IgD-negative memory B cell (primary cell): ENCODE measurements at regions not wholly inside any gene's neighbourhood (a gene's known extent, or its start where the extent isn't known, plus 50 kb on each side); places are given as distances from the start of the nearest gene placed in this dataset.

Experiments
- H3K27ac Mint-ChIP-seq, 3 donors: one replicate each; pipeline ENCODE4 v1.8.0; 2020 to 2022; ENCODE audit warnings: mild to moderate bottlenecking in 3 of 3, mixed read lengths in 3 of 3, moderate library complexity in 1 of 3
- H3K27me3 Mint-ChIP-seq: one replicate; pipeline ENCODE4 v1.8.0; 2021; ENCODE audit warnings: mixed read lengths
- H3K36me3 Mint-ChIP-seq: one replicate; pipeline ENCODE4 v1.8.0; 2020; ENCODE audit warnings: mild to moderate bottlenecking, mixed read lengths
- H3K4me1 Mint-ChIP-seq, 3 donors: one replicate each; pipeline ENCODE4 v1.8.0; 2020 to 2022; ENCODE audit warnings: mixed read lengths in 3 of 3, mild to moderate bottlenecking in 1 of 3
- H3K4me3 Mint-ChIP-seq, 4 donors: one replicate each; pipeline ENCODE4 v1.8.0; 2020 to 2022; ENCODE audit warnings: mild to moderate bottlenecking in 4 of 4, mixed read lengths in 4 of 4, moderate library complexity in 3 of 4
- H3K9me3 Mint-ChIP-seq, 3 donors: one replicate each; pipeline ENCODE4 v1.8.0; 2020 to 2021; ENCODE audit warnings: mixed read lengths in 3 of 3, mild to moderate bottlenecking in 1 of 3

- no peak overlapping the region for H3K4me3 Mint-ChIP-seq
- peaks cover 0 to 2% (median 0%) of the 10 kb centered on the region in 3 donors for H3K4me1 Mint-ChIP-seq
- H3K9me3 Mint-ChIP-seq = peaks cover 0 to 7% (median 2%) of the 10 kb centered on the region in 3 donors
- H3K27ac Mint-ChIP-seq = no peak overlapping the region
- no peaks in the 10 kb centered on the region for H3K36me3 Mint-ChIP-seq
- H3K27me3 Mint-ChIP-seq = peaks cover 4% of the 10 kb centered on the region
Measured at GRCh38 chr10:35728341-35728740, 86.2 kb upstream of the FZD8 start.

DNA sequence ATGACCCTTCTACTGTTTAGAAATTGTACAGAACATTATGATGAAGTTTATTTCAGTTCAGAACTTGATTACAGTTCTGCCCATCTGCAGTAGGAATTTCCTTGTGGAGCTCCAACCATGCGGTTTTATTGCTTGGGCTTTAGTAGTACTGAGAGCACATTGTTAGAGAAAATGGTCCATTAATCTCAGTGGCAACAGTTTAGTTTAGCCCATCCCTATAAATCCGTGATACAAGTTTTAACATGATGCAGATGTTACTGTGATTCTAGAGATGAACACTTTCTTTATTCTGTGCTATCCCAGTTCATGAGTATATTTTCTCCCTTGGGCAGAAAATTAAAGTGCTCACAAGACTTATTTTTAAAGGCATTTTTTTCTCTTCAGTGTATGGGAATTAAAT lies 84.8 kb upstream of the FZD8 start:
- Mint-ChIP-seq H3K9me3 (peaks cover 0 to 2% (median 2%) of the 10 kb centered on the region in 3 donors), H3K27me3 (peaks cover 4% of the 10 kb centered on the region), H3K4me3 (no peak overlapping the region), H3K4me1 (peaks cover 0 to 2% (median 0%) of the 10 kb centered on the region in 3 donors), H3K36me3 (no peaks in the 10 kb centered on the region), H3K27ac (no peak overlapping the region)

DNA sequence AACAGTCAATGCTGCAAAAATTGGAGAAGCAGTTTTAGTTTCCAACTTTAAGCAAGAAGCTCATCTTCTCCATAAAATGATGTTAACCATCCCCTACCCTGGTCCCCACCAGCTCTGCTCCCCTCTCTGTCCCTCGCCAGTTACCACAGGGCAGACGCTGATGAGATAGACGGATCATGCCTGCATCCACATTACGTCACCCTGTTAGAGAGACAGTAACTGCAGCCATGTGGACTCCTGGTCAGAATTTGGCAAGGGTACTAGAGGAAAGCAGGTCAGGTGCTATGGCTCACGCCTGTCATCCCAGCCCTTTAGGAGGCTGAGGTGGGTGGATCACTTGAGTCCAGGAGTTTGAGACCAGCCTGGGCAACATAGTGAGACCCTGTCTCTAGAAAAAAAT lies 81.9 kb upstream of the FZD8 start:
- H3K27me3 Mint-ChIP-seq = peaks cover 4% of the 10 kb centered on the region
- no peaks in the 10 kb centered on the region for H3K36me3 Mint-ChIP-seq
- peaks cover 0 to 2% (median 0%) of the 10 kb centered on the region in 3 donors for H3K4me1 Mint-ChIP-seq
- no peak overlapping the region for H3K4me3 Mint-ChIP-seq
- H3K9me3 Mint-ChIP-seq = peaks cover 0 to 3% (median 2%) of the 10 kb centered on the region in 3 donors
- H3K27ac Mint-ChIP-seq = no peak overlapping the region

DNA sequence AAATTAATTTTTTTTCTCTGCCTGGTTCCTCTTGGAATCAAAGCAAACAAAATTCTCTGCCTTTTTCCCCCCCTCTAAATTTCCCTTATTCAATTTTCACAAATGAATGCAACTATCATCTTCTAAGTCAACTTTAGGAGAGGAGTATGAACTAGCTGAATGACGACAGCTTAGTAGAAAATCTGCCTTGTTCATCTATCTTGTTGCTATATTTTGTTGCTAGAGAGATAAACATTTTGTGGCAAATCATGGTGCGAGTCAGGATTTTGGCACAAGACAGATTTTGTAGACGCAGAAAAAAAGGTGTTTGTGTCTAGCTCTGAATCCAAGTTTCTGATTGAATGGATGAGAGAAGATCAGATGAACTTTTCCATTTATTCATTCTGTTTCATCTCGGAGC lies 81.0 kb upstream of the FZD8 start:
- H3K27me3 Mint-ChIP-seq = peaks cover 4% of the 10 kb centered on the region
- H3K36me3 Mint-ChIP-seq = no peaks in the 10 kb centered on the region
- H3K9me3 Mint-ChIP-seq = peaks cover 0 to 3% (median 2%) of the 10 kb centered on the region in 3 donors
- H3K27ac Mint-ChIP-seq = no peak overlapping the region
- H3K4me3 Mint-ChIP-seq = no peak overlapping the region
- peaks cover 0 to 2% (median 0%) of the 10 kb centered on the region in 3 donors for H3K4me1 Mint-ChIP-seq

DNA sequence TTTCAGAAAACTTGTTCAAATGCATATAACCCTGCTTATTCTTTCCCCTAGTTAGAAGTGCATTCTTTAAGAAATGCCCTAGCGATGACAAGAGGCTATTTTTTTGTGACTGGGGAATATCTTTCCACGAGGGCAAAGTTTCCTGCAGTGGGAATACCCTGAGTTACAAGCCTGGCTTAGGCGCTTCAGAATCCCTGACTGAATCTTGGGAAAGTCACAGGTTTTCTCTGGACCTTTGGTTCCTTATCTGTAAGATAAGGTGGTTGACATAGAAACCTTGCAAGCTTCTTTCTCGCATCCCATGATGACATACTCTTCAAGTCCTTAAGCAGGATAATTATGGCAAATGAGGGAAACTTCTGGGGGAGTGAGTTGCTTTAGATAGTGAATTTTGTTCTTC lies 80.5 kb upstream of the FZD8 start:
- Mint-ChIP-seq H3K27ac (no peak overlapping the region), H3K9me3 (peaks cover 0 to 3% (median 2%) of the 10 kb centered on the region in 3 donors), H3K4me1 (peaks cover 0 to 2% (median 0%) of the 10 kb centered on the region in 3 donors), H3K36me3 (no peaks in the 10 kb centered on the region), H3K27me3 (peaks cover 4% of the 10 kb centered on the region), H3K4me3 (no peak overlapping the region)

DNA sequence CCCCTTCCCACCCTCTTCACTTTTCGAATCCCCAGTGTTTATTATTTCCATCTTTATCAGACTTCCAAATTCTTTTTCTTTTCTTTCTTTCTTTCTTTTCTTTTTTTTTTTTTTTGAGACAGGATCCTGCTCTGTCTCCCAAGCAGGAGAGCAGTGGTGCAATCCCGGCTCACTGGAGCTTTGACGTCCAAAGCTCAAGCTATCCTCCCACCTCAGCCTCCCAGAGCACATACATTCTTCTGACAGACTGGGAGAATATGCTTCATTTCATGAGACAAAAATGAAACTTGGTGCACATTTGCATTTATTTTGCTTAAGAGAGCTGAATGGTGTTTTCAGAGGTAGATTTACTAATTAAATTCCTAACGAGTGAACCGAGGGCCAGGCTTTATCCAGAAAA lies 80.1 kb upstream of the FZD8 start:
- no peak overlapping the region for H3K4me3 Mint-ChIP-seq
- no peaks in the 10 kb centered on the region for H3K36me3 Mint-ChIP-seq
- peaks cover 0 to 2% (median 0%) of the 10 kb centered on the region in 3 donors for H3K4me1 Mint-ChIP-seq
- H3K27ac Mint-ChIP-seq = no peak overlapping the region
- peaks cover 4% of the 10 kb centered on the region for H3K27me3 Mint-ChIP-seq
- H3K9me3 Mint-ChIP-seq = peaks cover 0 to 2% (median 2%) of the 10 kb centered on the region in 3 donors

- H3K36me3 Mint-ChIP-seq = no peaks in the 10 kb centered on the region
- no peak overlapping the region for H3K27ac Mint-ChIP-seq
- peaks cover 4% of the 10 kb centered on the region for H3K27me3 Mint-ChIP-seq
- peaks cover 0 to 2% (median 1%) of the 10 kb centered on the region in 3 donors for H3K9me3 Mint-ChIP-seq
- no peak overlapping the region for H3K4me3 Mint-ChIP-seq
- H3K4me1 Mint-ChIP-seq = peaks cover 0 to 2% (median 0%) of the 10 kb centered on the region in 3 donors
Measured at GRCh38 chr10:35720366-35720765, 78.3 kb upstream of the FZD8 start.

GRCh38 chr10:35716776-35717175 lies 74.7 kb upstream of the FZD8 start:
- H3K36me3 Mint-ChIP-seq = no peaks in the 10 kb centered on the region
- no peak overlapping the region for H3K4me3 Mint-ChIP-seq
- H3K27ac Mint-ChIP-seq = no peak overlapping the region

GRCh38 chr10:35712486-35712885 lies 70.4 kb upstream of the FZD8 start:
- H3K36me3 Mint-ChIP-seq = no peaks in the 10 kb centered on the region
- no peak overlapping the region for H3K4me3 Mint-ChIP-seq
- H3K9me3 Mint-ChIP-seq = peaks cover 0 to 3% (median 0%) of the 10 kb centered on the region in 3 donors

More at GRCh38 chr10:35716776-35717175, 74.7 kb upstream of the FZD8 start:
- Mint-ChIP-seq H3K4me1 (no peaks in the 10 kb centered on the region), H3K9me3 (peaks cover 0 to 1% (median 0%) of the 10 kb centered on the region in 3 donors), H3K27me3 (peaks cover 3% of the 10 kb centered on the region)

DNA sequence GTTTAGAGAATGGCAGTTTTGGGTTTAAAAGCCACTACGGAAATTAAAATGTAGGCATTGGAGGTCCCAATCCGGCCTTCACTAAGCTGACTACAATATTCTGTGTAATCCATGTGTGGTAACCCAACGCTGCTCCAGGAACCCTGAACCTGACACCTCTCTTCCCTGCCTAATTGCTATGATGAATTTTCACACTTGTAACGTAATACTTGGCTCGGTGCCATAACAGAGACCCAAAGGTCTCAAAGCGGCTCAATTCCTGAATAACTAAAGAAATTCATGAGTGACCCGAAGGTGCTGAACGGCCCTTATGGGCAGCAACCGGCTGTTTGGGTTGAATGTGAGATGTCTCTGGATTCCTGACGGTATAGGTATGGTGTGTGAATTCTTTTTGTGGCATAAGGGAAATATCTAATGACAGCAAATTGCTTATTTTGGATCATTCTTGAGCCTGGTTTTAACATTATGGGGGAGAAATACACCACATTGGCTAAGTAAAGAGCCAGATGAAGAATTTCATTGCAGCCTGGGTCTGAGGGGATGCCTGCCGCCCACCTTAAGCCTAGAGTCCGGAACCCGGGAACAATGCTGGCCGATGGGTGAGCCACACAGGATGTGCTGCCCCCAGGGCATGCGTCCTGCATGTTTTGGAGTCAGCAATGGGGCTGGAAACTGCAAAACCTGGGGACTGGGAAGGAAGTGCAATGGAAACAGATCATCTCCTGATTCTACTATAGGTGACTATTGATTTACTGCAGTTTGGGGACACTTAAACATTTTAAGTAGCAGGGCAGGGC lies 69.7 kb upstream of the FZD8 start:
- Mint-ChIP-seq H3K4me3 (no peak overlapping the region), H3K27ac (no peak overlapping the region), H3K4me1 (no peaks in the 10 kb centered on the region), H3K9me3 (peaks cover 0 to 5% (median 3%) of the 10 kb centered on the region in 3 donors), H3K27me3 (peaks cover 5% of the 10 kb centered on the region), H3K36me3 (no peaks in the 10 kb centered on the region)

More at GRCh38 chr10:35712486-35712885, 70.4 kb upstream of the FZD8 start:
- Mint-ChIP-seq H3K27ac (no peak overlapping the region), H3K27me3 (peaks cover 5% of the 10 kb centered on the region), H3K4me1 (no peaks in the 10 kb centered on the region)

DNA sequence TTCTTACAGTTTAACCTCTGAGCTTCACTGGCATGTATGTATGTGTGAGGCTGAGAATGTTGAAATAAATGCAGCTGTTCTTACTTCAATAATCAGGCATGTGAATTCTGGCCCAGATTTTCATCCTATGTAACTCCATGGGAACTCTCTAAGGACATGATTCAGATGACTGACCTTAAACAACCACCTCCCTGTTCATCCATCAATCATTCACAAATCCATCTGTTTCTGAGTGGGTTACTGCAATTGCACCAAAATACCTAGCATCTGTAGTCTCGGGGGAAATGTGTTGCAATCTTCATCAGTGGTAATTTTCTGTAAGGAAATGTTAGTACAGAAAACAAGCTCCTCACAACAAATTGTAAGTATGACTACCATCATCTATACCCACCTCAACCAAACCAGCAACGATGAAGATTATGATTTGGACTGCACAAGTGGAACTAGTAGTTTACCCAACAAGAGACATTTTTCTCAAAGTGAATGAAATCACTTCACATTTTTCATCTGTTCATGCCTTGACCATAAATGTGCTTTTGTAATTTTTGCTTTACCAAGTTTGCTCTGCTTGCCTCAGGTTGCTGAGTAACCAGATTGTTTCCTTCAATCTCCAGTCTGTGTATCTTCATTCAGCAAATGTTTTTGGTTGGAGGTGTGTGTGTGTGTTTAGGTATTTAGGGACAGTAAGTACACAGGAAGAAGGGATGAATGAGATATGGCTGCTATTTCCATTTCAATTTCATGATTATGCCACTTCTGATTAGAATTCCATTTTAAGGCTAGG lies 65.7 kb upstream of the FZD8 start:
- no peak overlapping the region for H3K4me3 Mint-ChIP-seq
- H3K36me3 Mint-ChIP-seq = no peaks in the 10 kb centered on the region
- H3K27me3 Mint-ChIP-seq = peaks cover 5% of the 10 kb centered on the region
- no peaks in the 10 kb centered on the region for H3K4me1 Mint-ChIP-seq
- H3K9me3 Mint-ChIP-seq = peaks cover 0 to 9% (median 3%) of the 10 kb centered on the region in 3 donors
- no peak overlapping the region for H3K27ac Mint-ChIP-seq

DNA sequence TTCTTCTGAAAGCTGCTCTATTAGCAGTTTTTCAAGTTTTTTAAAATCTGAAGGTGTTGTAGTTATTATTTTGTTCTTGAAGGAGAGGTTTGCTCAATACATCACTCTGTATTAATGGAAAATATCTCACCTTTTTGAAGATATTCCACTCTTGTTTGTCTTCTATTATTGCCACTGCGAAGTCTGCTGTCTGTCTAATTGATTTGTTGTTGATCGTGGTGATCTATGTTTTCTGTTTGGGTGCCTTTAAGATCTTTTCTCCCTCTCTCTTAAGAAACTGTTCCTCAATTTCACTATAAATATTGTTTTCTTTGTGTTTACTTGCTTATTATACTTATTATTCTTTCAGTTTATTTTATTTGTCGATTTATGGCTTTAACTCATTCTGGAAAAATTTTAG lies 64.9 kb upstream of the FZD8 start:
- Mint-ChIP-seq H3K27me3 (peaks cover 4% of the 10 kb centered on the region), H3K4me1 (no peaks in the 10 kb centered on the region), H3K4me3 (no peak overlapping the region), H3K36me3 (no peaks in the 10 kb centered on the region), H3K9me3 (peaks cover 0 to 9% (median 3%) of the 10 kb centered on the region in 3 donors), H3K27ac (no peak overlapping the region)

GRCh38 chr10:35705671-35706070 lies 63.6 kb upstream of the FZD8 start:
- Mint-ChIP-seq H3K9me3 (peaks cover 2 to 9% (median 2%) of the 10 kb centered on the region in 3 donors), H3K36me3 (no peaks in the 10 kb centered on the region), H3K4me1 (no peaks in the 10 kb centered on the region), H3K27me3 (no peaks in the 10 kb centered on the region), H3K27ac (no peak overlapping the region), H3K4me3 (no peak overlapping the region)

- no peak overlapping the region for H3K4me3 Mint-ChIP-seq
- H3K36me3 Mint-ChIP-seq = no peaks in the 10 kb centered on the region
- H3K4me1 Mint-ChIP-seq = no peaks in the 10 kb centered on the region
- H3K9me3 Mint-ChIP-seq = peaks cover 2 to 9% (median 2%) of the 10 kb centered on the region in 3 donors
- no peaks in the 10 kb centered on the region for H3K27me3 Mint-ChIP-seq
- H3K27ac Mint-ChIP-seq = no peak overlapping the region
Measured at GRCh38 chr10:35705051-35705450, 63.0 kb upstream of the FZD8 start.

- Mint-ChIP-seq H3K27me3 (no peaks in the 10 kb centered on the region), H3K9me3 (peaks cover 2 to 9% (median 4%) of the 10 kb centered on the region in 3 donors), H3K36me3 (no peaks in the 10 kb centered on the region), H3K4me3 (no peak overlapping the region), H3K27ac (no peak overlapping the region), H3K4me1 (no peaks in the 10 kb centered on the region)
Measured at GRCh38 chr10:35704401-35704800, 62.3 kb upstream of the FZD8 start.
